ENCODE measurements at regions not wholly inside any gene's neighbourhood (a gene's known extent, or its start where the extent isn't known, plus 50 kb on each side); places are given as distances from the start of the nearest gene placed in this dataset.

DNA sequence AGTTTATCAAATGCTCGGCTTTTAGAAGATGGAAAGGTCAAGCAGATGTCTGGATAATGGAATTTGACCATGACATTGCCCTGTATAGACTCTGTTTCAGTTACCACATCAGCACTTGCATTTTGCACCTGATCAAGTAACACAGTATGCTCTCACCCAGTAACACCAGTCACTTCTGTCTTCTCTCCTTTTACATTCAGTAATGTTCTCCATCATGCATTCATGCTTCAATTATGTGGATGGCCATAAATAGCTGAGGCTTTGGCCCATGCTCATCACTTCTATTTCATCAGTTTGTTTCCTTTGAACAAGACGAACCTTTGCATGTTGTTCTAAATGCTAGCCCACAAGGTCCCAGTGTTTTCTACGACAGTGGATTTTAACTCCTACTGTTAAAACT lies 322.9 kb upstream of the ACVR2A start:
- Mint-ChIP-seq H3K9me3 (ENCODE audit: low read depth) (peaks cover 17% of the 10 kb centered on the region), H3K4me1 (ENCODE audit: low read depth) (peaks cover 1% of the 10 kb centered on the region)
- no peak for DNase-seq (ENCODE audit: low spot score, unreplicated experiment)

DNA sequence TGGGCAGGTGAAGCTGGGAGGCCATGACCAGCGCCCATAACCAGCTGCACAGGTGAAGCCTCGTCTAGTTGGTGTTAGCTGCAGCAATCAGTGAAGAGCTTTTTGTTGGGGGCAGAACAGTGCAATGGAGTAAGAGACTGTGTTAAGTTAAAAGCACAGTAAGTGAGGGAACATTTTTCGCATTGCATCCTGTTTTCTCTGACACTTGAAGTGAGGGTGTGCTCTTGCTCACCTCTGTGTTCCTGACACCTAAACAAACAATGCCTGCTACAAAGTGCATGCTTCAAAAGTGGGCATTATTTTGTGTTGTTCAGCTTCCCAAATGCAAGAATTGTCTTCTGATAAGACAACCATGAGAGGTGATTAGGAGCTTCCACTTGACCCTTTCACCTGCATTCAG lies 324.0 kb upstream of the ACVR2A start:
- H3K4me3 Mint-ChIP-seq (ENCODE audit: low read depth), result no peak overlapping the region
- H3K36me3 Mint-ChIP-seq (ENCODE audit: insufficient read depth), result peaks cover 1% of the 10 kb centered on the region
- peaks cover 19% of the 10 kb centered on the region for H3K9me3 Mint-ChIP-seq (ENCODE audit: low read depth)
- H3K4me1 Mint-ChIP-seq (ENCODE audit: low read depth), result no peaks in the 10 kb centered on the region
- peaks cover 49% of the 10 kb centered on the region for H3K27me3 Mint-ChIP-seq
- no peak for DNase-seq (ENCODE audit: low spot score, unreplicated experiment)
- TF ChIP-seq, protein P1, sequence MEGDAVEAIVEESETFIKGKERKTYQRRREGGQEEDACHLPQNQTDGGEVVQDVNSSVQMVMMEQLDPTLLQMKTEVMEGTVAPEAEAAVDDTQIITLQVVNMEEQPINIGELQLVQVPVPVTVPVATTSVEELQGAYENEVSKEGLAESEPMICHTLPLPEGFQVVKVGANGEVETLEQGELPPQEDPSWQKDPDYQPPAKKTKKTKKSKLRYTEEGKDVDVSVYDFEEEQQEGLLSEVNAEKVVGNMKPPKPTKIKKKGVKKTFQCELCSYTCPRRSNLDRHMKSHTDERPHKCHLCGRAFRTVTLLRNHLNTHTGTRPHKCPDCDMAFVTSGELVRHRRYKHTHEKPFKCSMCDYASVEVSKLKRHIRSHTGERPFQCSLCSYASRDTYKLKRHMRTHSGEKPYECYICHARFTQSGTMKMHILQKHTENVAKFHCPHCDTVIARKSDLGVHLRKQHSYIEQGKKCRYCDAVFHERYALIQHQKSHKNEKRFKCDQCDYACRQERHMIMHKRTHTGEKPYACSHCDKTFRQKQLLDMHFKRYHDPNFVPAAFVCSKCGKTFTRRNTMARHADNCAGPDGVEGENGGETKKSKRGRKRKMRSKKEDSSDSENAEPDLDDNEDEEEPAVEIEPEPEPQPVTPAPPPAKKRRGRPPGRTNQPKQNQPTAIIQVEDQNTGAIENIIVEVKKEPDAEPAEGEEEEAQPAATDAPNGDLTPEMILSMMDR (IDR thresholded peaks at IDR 0.05; ENCODE audit: unreplicated experiment), result no peak
- no peak overlapping the region for H3K27ac Mint-ChIP-seq

More for the DNA sequence above, 322.9 kb upstream of the ACVR2A start:
- TF ChIP-seq, protein P1 (IDR thresholded peaks at IDR 0.05; ENCODE audit: unreplicated experiment), result no peak
- H3K4me3 Mint-ChIP-seq (ENCODE audit: low read depth), result no peak overlapping the region
- peaks cover 45% of the 10 kb centered on the region for H3K27me3 Mint-ChIP-seq
- no peak overlapping the region for H3K27ac Mint-ChIP-seq
- peaks cover 1% of the 10 kb centered on the region for H3K36me3 Mint-ChIP-seq (ENCODE audit: insufficient read depth)

DNA sequence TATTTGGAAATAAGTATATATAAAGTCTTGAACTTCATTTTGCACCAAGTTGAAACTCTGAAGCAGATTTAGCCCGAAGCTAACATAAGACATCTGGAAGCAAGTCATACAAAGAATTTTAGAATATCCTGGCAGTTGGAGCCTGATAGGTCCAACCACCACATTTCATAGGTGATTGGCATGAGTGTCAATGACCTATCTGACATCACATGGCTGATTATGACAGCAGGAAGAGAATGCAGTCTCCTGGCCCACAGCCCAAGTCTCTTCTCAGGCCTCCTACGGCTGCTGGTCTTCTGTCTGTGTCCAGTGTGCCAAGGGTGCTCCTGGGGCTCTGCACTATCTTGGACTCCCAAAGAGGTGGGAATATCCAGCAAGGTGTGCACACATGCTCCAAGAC lies 325.7 kb upstream of the ACVR2A start:
- Mint-ChIP-seq H3K4me3 (ENCODE audit: low read depth) (no peak overlapping the region), H3K27me3 (peaks cover 49% of the 10 kb centered on the region), H3K4me1 (ENCODE audit: low read depth) (peaks cover 9% of the 10 kb centered on the region), H3K36me3 (ENCODE audit: insufficient read depth) (peaks cover 1% of the 10 kb centered on the region), H3K9me3 (ENCODE audit: low read depth) (peaks cover 19% of the 10 kb centered on the region), H3K27ac (no peak overlapping the region)
- no peak for DNase-seq (ENCODE audit: low spot score, unreplicated experiment)
- TF ChIP-seq, protein P1 (IDR thresholded peaks at IDR 0.05; ENCODE audit: unreplicated experiment), result no peak

DNA sequence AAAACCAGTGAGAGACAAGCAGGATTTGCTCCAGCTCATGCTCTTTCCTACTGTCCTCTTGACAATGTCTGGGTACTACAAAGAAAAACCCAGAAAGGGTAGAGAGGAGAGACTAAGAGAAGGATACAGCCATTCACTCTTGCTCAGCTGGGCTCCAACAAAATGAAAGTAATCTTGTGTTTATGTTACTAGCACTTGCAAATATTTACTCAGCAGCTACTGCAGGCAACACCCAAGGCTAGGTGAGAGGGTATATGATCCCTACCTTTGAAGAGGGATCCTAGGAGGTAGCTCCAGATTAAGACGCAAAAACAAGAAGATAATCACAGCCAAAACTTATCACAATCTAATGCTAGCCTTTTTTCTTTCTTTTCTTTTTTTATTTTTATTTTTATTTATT lies 329.6 kb upstream of the ACVR2A start:
- no peak for DNase-seq (ENCODE audit: low spot score, unreplicated experiment)
- H3K27ac Mint-ChIP-seq, result no peak overlapping the region
- H3K36me3 Mint-ChIP-seq (ENCODE audit: insufficient read depth), result peaks cover 1% of the 10 kb centered on the region
- no peak overlapping the region for H3K4me3 Mint-ChIP-seq (ENCODE audit: low read depth)
- peaks cover 13% of the 10 kb centered on the region for H3K9me3 Mint-ChIP-seq (ENCODE audit: low read depth)
- H3K4me1 Mint-ChIP-seq (ENCODE audit: low read depth), result peaks cover 9% of the 10 kb centered on the region
- peaks cover 37% of the 10 kb centered on the region for H3K27me3 Mint-ChIP-seq
- TF ChIP-seq, protein P1 (IDR thresholded peaks at IDR 0.05; ENCODE audit: unreplicated experiment), result no peak

DNA sequence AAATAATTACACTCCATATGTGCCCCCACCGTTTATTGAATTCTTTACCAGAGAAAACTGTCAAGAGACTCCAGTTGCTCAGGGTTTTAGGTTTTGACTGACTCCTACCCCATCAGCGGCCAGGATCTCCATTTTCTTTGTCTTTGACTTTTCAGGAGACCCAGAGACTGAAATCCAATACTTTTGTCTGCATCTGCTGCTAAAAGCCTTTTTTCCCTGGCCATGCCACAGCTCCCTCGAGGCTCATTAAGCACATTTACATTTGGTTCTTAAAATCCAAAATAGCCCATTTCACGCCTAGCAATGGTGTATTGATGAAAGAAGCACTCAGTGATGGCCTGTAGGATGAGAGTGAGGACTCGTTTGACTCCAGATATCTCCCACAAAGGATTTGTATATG lies 332.6 kb upstream of the ACVR2A start:
- DNase-seq (ENCODE audit: low spot score, unreplicated experiment), result no peak
- Mint-ChIP-seq H3K4me1 (ENCODE audit: low read depth) (peaks cover 9% of the 10 kb centered on the region), H3K4me3 (ENCODE audit: low read depth) (no peak overlapping the region), H3K27me3 (peaks cover 23% of the 10 kb centered on the region), H3K9me3 (ENCODE audit: low read depth) (peaks cover 7% of the 10 kb centered on the region), H3K36me3 (ENCODE audit: insufficient read depth) (peaks cover under 1% of the 10 kb centered on the region), H3K27ac (no peak overlapping the region)
- TF ChIP-seq, protein P1 (IDR thresholded peaks at IDR 0.05; ENCODE audit: unreplicated experiment), result no peak

Data from progenitor cell of endocrine pancreas (in vitro differentiated cells).